GM18867 (cell line): ENCODE measurements at regions not wholly inside any gene's neighbourhood (a gene's known extent, or its start where the extent isn't known, plus 50 kb on each side); places are given as distances from the start of the nearest gene placed in this dataset.
A peak's percentile ranks its signal among the peaks of the same experiment; 100 is the strongest.

Source experiments
- ATAC-seq: cut with Tn5 transposase; IDR thresholded peaks from one replicate; pipeline ENCODE4 v1.9.1; 2021; ENCODE audit warnings: mild to moderate bottlenecking, moderate library complexity; ENCODE audit not compliant: unreplicated experiment

DNA sequence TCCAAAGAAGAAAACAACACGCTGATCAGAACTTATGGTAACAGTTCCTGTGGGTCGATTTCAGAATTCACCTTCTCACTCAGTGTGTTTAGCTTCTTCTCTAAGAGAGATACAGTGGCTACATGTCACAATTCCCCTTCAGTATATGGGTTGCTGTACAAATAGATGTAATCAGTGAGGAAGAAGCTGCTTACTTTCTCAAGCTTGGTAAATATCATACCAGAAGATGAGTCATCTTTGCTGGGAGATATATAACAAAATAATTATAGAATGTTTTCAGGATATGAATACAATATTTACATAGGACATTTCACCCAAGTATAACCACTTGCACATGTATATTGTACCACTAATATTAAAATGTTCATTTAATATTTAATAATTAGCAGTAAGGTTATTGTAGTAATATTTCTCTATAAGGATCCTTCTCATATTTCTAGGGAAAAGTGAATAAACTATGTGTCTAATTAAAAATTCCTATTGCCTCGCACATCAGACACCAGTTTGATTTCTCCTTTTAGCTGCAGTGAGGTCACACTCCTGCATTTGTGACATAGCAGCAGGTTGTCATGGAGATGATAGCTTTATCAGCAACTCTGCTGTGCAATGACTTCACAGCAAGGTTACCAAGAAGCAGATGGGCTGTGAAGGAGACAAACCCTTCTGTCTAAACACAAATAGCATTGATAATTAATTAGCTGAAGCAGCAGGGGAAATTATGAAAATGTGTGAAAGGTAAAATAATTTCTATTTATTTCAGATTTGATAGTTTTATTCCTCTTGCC is 211.4 kb downstream of the TUSC7 start:
- ATAC-seq, result no peak

DNA sequence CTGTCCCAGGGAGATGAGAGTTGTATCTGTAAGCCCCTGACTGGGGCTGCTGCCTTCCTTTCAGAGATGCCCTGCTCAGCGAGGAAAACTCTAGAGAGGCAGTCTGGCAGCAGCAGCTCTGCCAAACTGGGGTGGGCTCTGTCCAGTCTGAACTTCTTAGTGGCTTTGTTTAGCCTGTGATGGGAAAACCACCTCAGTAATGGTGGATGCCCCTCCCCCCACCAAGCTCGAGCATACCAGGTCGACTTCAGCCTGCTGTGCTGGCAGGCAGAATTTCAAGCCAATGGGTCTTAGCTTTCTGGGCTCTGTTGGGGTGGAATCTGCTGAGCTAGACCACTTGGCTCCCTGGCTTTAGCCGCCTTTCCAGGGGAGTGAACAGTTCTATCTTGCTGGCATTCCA is 218.3 kb downstream of the TUSC7 start:
- ATAC-seq, result no peak

DNA sequence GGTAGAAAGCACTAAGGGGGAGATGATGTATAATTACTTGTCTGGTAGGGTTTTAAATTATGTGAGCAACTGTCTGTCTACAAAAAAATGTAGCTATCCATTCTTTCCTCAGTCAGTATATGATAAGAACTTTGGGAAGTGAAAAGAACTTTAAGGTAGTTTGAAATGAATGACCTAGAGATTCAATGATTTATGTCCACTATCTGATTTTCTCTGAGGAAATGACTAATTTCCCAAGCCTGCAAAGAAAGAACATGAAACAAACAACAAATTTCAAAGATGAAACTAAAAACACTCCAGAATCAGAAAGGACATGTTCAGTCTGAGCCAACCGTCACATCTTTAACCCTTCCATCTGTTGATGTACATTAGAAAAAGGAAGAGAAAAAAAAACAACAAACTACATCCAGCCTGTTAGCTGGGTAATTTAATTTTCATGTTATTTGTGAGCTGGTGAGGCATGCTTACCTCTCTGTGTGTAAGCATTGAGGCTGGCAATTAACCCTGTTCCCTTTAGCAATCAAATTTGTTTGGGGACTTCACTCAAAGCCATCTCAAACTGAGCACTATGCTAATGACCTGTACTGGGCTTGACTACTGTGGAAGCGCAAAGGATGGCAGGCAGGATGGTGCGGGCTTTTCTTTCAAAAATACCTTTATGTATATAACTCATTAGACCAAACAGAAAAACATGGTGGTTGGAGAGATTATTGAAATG is 220.1 kb downstream of the TUSC7 start:
- no peak for ATAC-seq

DNA sequence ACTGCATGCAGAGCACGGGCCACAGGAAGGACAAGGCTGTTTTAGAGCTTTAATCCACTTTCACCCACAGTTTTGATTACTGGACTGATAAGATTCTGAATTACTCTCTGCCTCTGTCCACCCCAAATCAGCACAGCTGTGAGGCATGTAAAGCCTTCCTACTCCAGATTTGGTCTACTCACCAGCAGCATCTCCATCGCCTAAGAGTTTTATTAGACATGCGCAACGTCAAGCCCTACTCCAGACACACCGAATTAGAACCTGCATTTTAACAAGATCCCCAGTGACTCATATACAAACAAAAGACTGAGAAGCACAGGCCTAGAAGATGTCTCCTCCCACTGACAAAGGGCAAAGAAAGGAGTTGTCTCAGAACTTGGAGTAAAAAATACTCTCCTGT is 221.2 kb downstream of the TUSC7 start:
- no peak for ATAC-seq

DNA sequence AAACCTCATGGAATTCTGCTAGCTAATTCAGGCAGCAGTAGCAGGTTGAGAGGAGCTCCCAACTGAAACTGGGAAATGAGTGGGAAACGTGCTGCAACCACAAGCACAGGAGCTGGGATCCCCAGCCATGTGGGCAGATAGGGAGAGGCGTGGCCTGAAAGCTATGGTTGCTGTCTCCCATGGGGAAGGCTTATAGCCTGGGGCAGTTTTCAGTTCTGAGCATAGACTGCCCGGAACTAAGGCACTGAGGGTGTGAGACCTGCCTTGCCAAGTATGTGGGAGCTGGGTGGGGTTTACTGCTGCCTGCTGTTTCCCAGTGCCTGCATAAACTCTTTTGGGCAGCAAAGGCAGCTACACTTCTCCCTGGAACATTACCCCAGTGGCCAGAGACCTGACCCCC is 229.5 kb downstream of the TUSC7 start:
- no peak for ATAC-seq

DNA sequence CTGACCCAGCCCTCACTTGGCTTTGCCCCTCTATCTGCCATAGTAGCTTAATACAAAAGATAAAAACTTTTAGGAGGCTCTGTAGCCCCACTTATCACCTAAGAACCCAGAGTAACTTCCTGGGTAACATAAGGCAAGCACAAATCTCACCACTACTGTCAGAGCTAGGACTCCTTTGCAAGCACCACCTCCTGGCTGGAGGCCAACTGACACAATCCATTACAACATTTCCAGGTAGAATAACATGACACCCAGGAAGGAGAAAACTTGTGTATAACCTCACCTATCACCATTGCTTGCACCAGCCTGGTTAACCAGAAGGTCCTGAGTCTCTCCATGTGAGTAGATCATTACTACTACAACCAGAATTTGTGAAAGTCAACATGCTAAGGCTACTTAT is 230.0 kb downstream of the TUSC7 start:
- ATAC-seq, result no peak

DNA sequence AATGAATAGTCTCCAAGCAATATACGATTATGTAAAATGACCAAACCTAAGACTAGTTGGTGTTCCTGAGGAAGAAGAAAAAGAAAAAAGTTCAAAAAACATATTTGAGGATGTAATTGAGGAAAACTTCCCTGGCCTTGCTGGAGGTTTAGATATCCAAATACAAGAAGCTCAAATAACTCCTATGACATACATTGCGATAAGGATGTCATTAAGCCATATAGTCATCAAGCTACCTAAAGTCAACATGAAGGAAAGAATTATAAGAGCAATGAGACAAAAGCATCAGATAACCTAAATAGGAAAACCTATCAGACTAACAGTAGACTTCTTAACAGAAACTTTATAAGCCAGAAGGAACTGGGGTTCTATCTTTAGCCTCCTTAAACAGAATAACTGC is 231.1 kb downstream of the TUSC7 start:
- ATAC-seq, result no peak

DNA sequence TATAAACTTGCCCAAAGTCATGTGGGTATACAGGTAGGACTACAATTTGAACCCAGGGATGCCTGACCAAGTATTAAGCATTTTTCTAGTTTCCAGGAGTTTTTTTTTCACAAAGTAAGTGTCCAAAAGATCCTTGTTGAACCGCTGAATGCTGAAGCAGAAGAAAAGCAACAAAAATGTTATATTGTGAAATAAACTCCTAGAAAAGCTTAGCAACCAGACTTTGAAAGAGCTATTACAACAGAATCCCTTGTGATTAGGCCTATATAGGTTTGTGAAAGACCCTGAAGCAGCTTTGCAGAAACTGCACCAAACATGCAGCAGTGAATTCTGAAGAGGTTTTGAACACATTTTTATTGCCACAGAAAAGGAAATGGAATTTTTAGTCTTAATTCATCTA is 236.8 kb downstream of the TUSC7 start:
- ATAC-seq, result no peak

DNA sequence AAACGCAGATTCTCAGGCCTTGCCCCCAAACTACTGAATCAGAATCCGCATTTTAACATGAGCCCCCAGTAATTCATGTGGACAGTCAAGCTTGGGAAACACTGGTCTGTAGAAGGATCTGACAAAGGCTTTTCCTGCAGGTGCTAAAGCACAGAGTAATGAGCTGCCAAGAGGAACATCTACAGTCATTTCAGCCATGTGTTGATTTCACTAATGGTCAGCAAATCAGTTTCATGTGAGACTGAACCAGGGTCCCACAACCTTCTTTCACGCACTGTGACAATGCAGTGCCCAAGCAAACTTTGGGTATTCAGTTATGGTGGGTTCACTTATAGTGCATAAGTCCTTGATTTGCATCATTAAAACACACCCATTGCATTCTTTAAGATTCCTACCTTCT is 237.6 kb downstream of the TUSC7 start:
- ATAC-seq, result peak; percentile 85

DNA sequence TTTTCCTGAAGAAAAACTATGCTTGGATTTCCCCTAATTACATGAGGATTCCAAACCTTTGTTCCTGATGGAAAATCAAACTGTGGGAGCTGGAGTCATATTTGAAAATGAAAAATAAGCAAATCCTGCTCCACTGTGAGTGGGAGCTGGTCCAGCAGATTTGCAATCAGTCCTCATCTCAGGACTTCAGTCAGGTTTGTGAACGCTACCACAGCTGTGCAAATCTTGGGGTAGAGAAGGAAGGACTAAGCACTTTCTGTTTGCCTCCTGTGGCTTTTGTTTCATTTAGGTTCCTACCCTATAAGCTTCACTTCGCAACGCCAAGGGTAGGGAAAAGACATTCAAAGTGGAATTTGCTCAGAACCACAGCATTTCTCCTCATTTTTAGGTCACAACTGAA is 238.2 kb downstream of the TUSC7 start:
- ATAC-seq, result peak; percentile 56

DNA sequence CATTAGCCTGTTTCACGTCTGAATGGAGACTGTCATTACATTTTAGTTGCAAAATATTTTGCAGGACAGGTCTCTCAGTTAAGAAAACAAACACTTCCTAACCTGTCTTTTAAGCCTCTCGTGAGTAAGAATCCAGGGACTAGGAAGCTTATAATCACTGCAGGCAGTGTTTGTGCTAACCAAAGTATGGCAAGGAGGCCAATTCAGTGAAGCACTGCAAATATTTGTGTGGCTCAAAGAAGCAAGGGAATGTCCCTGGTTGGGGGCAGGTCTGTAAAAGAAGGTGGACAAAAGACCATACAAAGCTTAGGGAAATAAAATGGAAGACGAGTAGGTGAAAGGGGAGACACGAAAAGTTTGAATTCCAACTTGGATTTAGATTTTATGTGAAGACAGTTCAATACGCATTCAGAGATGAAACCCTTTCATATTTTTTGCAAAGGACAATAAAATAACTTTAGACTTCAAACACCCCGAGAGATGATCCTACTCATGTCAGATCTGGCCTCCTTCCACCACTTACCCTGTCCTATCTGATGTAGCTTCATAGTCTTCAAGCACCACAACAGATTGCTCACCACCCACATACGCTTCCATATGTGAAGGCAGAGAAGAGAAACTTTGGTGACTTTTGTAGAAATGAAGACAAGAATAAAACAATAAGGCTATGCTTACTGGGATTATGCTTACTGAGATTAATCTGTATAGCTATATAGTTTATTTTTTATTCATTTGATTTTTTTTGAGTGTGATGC is 240.9 kb downstream of the TUSC7 start:
- no peak for ATAC-seq

DNA sequence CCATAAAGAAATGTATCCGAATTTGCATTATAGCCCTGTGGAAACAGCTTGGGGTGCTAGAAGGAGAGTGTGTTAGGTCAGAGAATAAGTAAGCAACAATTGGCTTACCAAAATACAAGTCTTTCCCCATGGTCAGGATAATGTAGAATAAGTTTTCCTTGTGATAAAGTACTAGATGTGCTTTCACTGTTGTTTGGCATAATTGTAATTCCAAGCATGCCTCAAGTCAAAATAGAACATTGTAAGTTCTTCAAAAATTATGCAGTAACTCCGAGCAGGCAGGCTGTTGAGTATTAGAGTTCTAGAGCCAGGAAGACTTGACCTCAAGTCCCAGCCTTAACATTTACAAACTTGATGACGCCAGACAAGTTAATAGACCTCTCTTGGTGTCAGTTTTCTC is 242.0 kb downstream of the TUSC7 start:
- ATAC-seq, result no peak

DNA sequence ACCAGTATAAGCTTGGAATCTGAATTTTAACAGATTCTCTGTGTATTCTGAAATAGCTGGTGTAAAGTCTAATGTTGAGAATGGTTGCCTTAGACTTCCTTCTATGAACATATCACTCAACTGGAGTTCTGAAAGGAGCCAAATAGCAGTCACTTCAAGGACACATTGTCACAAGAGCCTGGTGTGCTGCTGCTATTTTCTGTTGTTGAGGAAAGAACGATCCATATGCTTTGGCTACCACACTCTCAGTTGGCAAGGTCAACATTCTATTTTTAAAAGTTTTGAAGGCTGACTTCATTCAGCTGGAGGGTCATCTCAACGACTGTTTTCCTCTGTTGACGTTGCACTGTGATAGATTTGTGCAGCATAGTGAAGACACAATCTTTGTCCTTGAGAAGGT is 248.7 kb downstream of the TUSC7 start:
- ATAC-seq, result no peak

DNA sequence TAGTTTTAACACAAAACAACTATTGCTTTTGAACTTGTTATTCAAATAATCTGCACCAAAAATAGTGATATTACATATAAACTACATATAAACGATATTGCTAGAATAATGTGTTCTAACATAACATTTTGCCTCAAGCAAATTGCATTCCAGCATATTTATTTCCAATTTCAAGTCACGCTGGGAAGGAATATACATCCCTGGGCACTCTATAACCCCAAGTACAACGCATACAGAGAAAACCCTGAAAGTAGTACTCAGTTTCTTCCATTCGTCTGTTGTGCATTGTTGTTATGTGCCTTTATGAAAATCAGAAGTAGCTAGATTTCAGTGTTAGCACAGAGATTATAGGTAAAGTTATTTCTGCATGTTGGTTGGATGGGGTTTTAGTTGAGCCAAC is 251.5 kb downstream of the TUSC7 start:
- no peak for ATAC-seq

DNA sequence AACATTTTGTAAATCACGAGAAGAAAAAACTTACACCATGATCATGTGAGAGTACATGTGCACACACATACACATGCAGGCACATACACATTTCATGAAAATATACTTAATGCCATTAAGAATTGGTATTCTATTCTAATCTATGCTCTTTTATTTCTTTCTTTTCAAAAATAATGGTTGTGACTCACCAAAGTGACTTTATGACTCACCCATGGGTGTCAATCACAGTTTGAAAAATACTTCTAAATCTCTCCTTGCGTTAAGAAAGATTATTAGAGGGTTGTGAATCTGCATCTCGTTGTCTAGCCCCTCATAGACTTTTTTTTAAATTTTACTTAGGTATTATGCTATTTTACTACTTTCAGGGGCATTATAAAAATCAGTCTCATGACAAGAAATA is 254.2 kb downstream of the TUSC7 start:
- ATAC-seq, result no peak

DNA sequence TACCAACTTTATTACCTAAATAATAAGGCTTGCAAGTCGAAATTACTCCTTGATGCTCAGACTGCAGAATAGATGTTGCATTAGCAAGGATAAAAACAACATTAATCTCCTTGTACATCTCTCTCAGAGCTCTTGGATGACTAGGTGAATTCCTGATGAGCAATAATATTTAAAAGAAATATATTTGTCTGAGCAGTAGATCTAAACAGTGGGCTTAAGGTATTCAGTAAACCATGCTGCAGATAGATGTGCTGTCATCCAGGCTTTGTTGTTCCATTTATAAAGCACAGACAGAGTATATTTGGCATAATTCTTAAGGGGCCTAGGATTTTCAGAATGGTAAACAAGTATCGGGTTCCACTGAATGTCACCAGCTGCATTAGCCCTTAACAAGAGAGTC is 257.1 kb downstream of the TUSC7 start:
- ATAC-seq, result no peak

DNA sequence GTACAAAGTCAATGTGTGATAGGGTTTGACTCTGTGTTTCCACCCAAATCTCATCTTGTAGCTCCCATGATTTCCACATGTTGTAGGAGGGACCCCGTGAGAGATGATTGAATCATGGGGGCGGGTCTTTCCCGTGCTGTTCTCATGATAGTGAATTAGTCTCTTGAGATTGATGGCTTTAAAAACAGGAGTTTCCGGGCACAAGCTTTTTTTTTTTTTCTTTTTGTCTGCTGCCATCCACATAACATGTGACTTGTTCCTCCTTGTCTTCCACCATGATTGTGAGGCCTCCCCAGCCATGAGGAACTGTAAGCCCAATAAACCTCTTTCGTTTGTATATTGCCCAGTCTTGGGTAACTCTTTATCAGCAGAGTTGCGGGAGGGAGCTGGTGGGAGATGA is 259.6 kb downstream of the TUSC7 start:
- no peak for ATAC-seq

DNA sequence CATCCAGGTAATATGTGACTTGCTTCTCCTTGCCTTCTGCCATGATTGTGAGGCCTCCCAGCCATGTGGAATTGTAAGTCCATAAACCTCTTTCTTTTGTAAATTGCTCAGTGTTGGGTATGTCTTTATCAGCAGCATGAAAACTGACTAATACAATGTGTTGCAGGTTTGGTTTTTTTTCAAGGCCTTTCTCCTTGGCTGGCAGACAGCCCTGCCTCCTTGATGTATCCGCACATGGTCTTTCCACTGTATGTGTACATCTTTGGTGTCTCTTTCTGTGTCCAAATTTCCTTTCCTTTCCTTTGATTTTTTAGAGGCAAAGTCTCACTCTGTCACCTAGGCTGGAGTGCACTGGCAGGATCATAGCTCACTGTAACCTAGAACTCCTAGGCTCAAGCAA is 260.1 kb downstream of the TUSC7 start:
- no peak for ATAC-seq

DNA sequence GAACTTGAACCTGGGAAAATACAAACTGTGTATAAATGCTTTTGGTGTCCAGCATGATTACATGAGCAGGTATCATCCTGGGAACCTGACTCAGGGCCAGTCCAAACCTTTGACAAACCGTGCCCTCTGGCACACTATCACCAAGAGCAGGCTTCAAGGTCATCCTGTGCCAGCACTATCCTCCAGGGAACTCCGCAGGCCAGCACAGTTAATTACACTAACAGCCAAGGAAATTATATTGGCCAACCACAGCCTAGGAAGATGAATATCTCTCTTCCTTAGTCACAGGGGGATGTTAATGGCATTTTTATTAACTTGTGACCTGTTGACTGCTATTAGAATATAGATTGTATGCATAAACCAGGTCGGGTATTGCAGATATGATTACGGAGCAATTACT is 262.0 kb downstream of the TUSC7 start:
- ATAC-seq, result no peak

DNA sequence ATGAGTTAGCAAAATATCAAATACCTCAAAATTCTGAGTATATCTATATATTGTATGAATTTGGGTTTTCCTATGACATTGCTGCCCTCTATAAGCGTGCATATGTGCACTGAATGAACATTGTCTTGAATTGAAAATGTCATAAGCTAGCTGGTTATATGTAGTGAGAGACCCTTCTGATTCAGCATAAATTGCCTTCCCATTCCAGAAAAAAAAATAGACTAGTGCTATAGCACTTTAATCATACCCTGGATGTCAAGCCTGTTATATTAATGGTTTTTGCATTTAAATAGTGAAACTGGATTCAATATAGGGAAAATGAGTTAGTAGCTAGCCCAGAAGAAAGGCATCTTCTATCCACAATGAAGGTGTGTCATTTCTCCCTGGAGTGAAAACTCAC is 265.1 kb downstream of the TUSC7 start:
- ATAC-seq, result no peak

DNA sequence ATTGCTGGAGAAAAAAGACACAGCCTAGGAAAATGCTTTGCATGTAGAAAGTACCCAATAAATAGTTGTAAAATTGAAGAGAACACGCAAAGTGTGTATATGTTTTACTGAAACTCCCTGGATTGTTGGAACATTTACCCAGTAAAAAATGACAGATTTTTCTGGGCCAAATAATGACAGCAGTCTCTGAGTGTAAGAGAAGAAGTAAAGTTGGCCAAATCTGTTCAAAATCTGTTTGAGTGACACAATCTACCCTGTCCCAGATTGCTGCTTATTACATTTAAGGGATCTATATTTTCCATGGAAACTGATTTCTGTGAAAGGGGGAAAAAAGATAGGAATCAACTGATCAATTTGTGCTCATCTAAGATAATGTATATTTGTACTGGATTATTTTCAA is 267.9 kb downstream of the TUSC7 start:
- ATAC-seq, result no peak

DNA sequence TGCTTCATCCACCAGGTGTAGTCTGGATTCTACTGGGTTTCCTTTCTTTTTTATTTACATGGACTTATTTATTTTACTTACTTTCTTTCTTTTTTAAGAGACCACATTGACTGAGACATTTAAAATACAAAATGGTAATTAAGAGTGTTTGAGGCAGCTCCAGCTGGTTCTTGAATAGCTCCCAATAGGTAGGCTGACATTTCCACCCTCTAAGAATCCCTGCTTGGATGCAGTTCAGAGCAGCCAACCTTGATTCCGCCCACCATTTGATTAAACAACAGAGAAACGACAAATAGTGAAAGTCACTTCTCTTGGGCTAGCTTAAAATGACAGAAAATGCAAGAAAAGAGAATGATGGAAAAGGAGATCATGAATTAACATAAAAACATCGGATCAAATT is 270.5 kb downstream of the TUSC7 start:
- ATAC-seq, result no peak
